ENCODE measurements at regions not wholly inside any gene's neighbourhood (a gene's known extent, or its start where the extent isn't known, plus 50 kb on each side); places are given as distances from the start of the nearest gene placed in this dataset.

DNA sequence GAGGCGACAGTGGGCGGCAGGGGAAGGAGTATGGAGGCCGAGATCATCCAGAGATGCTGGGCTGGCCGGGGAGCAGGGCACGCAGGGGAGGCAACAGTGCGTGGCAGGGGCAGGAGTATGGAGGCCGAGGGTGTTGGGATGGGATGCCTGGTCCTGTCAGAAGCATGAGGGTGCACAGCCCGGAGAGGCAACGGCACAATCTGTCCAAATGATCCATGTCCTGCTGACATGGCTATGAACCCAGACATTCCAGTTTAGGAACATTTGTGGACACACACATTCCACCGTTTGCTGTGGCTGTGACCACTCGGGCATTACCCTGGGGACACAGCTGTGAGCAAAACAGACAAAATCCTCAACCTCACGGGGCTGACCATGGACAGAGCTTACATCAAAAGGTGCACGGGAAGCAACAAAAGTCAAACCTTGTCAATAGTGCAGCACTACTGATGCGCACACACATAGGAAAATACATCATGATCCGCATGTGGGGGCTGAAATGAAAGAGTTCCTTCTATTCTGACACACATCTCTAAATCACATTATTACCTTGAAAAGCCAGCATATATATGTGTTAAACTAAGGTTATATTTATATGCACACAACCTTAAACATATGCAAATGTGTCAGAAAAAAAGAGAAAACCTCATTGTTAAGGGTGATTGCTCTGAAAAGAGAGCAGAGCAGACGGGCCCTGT lies 144.0 kb upstream of the GPC1 start:
- H2AK9ac ChIP-seq (replicated peaks; ENCODE audit: low read depth, low read length, poor library complexity): no peak overlapping the region
- in situ Hi-C loops (cut with MboI; ENCODE audit: low sequenced_read_pairs) (no loop called here), intact Hi-C loops (cut with micrococcal nuclease) (no loop called here), dilution Hi-C loops (cut with HindIII; ENCODE audit: low sequenced_read_pairs, unreplicated experiment) (no loop called here)
- H4K5ac ChIP-seq (ENCODE audit: low read depth, low read length): no peak overlapping the region
- no peak overlapping the region for H3K9ac ChIP-seq (ENCODE audit: low read depth, low read length)
- no peak overlapping the region for H2BK5ac ChIP-seq (ENCODE audit: low read depth, low read length, poor library complexity, severe bottlenecking)
- no peaks in the 10 kb centered on the region for H3K9me3 ChIP-seq (ENCODE audit: control insufficient read depth, insufficient read depth, low read length)
- no peak overlapping the region for H3K14ac ChIP-seq (replicated peaks; ENCODE audit: low read depth, low read length)
- no peaks in the 10 kb centered on the region for H3K79me1 ChIP-seq (ENCODE audit: low read depth in 1 of 2, low read length in 2 of 2)
- ATAC-seq (ENCODE audit: low read depth) (no peak), DNase-seq (no peak)
- H3K23ac ChIP-seq (ENCODE audit: low read depth, low read length): no peak overlapping the region
- no peaks in the 10 kb centered on the region for H3K36me3 ChIP-seq (ENCODE audit: control insufficient read depth, insufficient read depth, low read length)
- H2AK5ac ChIP-seq (ENCODE audit: low read depth, low read length): no peak overlapping the region
- no peak overlapping the region for H3K18ac ChIP-seq (ENCODE audit: low read depth, low read length)
- H4K91ac ChIP-seq (ENCODE audit: insufficient read depth, low read depth, low read length): no peak overlapping the region
- H3K56ac ChIP-seq (ENCODE audit: extremely low read depth, insufficient read depth, low read length): no peak overlapping the region
- 74% methylated on average over 5 of the region's 16 CpGs; no CpG with 5 or more reads in 1 of the 2 experiments for WGBS, 2 experiments (ENCODE audit: extremely low coverage in 2 of 2, insufficient read length in 1 of 2)
- H3K27me3 ChIP-seq (ENCODE audit: control insufficient read depth, insufficient read depth, low read length): peaks cover 33% of the 10 kb centered on the region; the same call in 1 of the 2 replicates
- CTCF ChIA-PET: no interaction called here
- POLR2A ChIA-PET (ENCODE audit: unreplicated experiment): no interaction called here
- H3K4me1 ChIP-seq (ENCODE audit: control insufficient read depth, insufficient read depth, low read length): no peaks in the 10 kb centered on the region
- no peak overlapping the region for H4K8ac ChIP-seq (ENCODE audit: low read depth in 2 of 2, low read length in 2 of 2)
- no peaks in the 10 kb centered on the region for H4K20me1 ChIP-seq (ENCODE audit: insufficient read depth, low read length)
- H2BK120ac ChIP-seq (ENCODE audit: low read depth, low read length): no peak overlapping the region
- TF ChIP-seq MAZ (IDR thresholded peaks at IDR 0.05; ENCODE audit: borderline replicate concordance, low read depth, low read length) (no peak), FOS (IDR thresholded peaks at IDR 0.05; ENCODE audit: low read depth, low read length) (no peak), RAD21 (IDR thresholded peaks at IDR 0.05; ENCODE audit: low read length) (no peak), BHLHE40 (IDR thresholded peaks at IDR 0.05; ENCODE audit: low read depth, low read length) (no peak)
- BruUV-seq (replicated peaks): no TSS peak
- no peak overlapping the region for H2BK20ac ChIP-seq (ENCODE audit: low read depth, low read length)
- no peak overlapping the region for H3K4me3 ChIP-seq (ENCODE audit: insufficient read depth, low read depth, low read length)
- no peak overlapping the region for H2BK15ac ChIP-seq (ENCODE audit: low read depth, low read length)
- H3K4me2 ChIP-seq (ENCODE audit: low read depth, low read length): no peak overlapping the region
- no peak overlapping the region for H3K27ac ChIP-seq (ENCODE audit: insufficient read depth, low read length)
- H3K9me1 ChIP-seq (ENCODE audit: insufficient read depth, low read length): no peaks in the 10 kb centered on the region; the same call in 1 of the 2 replicates
- H2AFZ ChIP-seq (replicated peaks; ENCODE audit: low read length, poor library complexity): no peak overlapping the region
- no peak overlapping the region; the same call in 1 of the 2 replicates for H3K4ac ChIP-seq (ENCODE audit: low read depth, low read length)

Data from IMR-90 (cell line).